ENCODE measurements at regions not wholly inside any gene's neighbourhood (a gene's known extent, or its start where the extent isn't known, plus 50 kb on each side); places are given as distances from the start of the nearest gene placed in this dataset.

DNA sequence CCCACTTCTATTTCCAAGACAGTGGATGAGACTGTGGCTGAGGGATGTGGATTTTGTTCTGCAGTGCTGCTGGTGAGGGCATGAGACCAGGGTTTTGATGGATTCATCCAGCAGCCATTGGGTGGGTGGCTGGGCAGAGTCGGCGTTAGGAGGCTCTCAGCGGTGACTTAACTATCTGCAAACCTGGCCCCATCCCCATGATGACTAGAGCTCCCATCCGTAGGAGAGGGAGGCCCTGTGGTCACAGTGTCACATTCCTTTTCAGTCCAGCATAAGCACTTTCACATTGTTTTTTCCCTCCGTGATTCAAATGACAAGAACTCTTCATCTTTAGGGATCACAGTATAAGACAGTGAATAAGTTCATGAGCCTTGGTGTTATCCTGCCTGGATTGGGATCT lies 60.4 kb upstream of the SPRY4 start:
- Histone ChIP-seq H3K4me1 (ENCODE audit: insufficient read depth) (peaks cover 16% of the 10 kb centered on the region), H3K79me2 (replicated peaks; ENCODE audit: insufficient read depth) (no peaks in the 10 kb centered on the region), H3K27me3 (ENCODE audit: insufficient read depth) (no peaks in the 10 kb centered on the region), H3K9me2 (ENCODE audit: insufficient read depth) (no peaks in the 10 kb centered on the region), H4K20me1 (replicated peaks; ENCODE audit: insufficient read depth) (no peaks in the 10 kb centered on the region), H3K4me3 (no peak overlapping the region), H3K4me2 (no peak overlapping the region), H3K27ac (ENCODE audit: low read depth) (no peak overlapping the region), H2AFZ (no peak overlapping the region), H3K36me3 (ENCODE audit: insufficient read depth) (no peaks in the 10 kb centered on the region), H3F3A (replicated peaks; ENCODE audit: low read depth) (peaks cover 8% of the 10 kb centered on the region; the same call in 1 of the 2 replicates)
- H3K36me3 Mint-ChIP-seq (ENCODE audit: low read depth): no peaks in the 10 kb centered on the region; the same call in 2 of the 3 replicates
- ATAC-seq (no peak), DNase-seq (ENCODE audit: low spot score) (no peak)
- no peak for TF ChIP-seq EZH2phosphoT487 (IDR thresholded peaks at IDR 0.05; ENCODE audit: unreplicated experiment)
- no peak for TF ChIP-seq CREB1 (CRISPR knock-in tag; IDR thresholded peaks at IDR 0.05; ENCODE audit: low read depth)
- TF ChIP-seq POLR2AphosphoS5 (IDR thresholded peaks at IDR 0.05; ENCODE audit: low read depth): no peak
- TF ChIP-seq ZNF114 (CRISPR knock-in tag; IDR thresholded peaks at IDR 0.05): no peak
- TF ChIP-seq, protein P1, sequence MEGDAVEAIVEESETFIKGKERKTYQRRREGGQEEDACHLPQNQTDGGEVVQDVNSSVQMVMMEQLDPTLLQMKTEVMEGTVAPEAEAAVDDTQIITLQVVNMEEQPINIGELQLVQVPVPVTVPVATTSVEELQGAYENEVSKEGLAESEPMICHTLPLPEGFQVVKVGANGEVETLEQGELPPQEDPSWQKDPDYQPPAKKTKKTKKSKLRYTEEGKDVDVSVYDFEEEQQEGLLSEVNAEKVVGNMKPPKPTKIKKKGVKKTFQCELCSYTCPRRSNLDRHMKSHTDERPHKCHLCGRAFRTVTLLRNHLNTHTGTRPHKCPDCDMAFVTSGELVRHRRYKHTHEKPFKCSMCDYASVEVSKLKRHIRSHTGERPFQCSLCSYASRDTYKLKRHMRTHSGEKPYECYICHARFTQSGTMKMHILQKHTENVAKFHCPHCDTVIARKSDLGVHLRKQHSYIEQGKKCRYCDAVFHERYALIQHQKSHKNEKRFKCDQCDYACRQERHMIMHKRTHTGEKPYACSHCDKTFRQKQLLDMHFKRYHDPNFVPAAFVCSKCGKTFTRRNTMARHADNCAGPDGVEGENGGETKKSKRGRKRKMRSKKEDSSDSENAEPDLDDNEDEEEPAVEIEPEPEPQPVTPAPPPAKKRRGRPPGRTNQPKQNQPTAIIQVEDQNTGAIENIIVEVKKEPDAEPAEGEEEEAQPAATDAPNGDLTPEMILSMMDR (conservative IDR thresholded peaks at IDR 0.05; ENCODE audit: low read depth in 2 of 2): no peak
- H3K4me1 Mint-ChIP-seq: peaks cover 39% of the 10 kb centered on the region
- H3K27ac Mint-ChIP-seq: no peak overlapping the region
- H3K9me3 Mint-ChIP-seq: no peaks in the 10 kb centered on the region
- no peak overlapping the region for H3K4me3 Mint-ChIP-seq
- peaks cover 16% of the 10 kb centered on the region for H3K27me3 Mint-ChIP-seq (ENCODE audit: insufficient read depth, low read depth, poor library complexity)

DNA sequence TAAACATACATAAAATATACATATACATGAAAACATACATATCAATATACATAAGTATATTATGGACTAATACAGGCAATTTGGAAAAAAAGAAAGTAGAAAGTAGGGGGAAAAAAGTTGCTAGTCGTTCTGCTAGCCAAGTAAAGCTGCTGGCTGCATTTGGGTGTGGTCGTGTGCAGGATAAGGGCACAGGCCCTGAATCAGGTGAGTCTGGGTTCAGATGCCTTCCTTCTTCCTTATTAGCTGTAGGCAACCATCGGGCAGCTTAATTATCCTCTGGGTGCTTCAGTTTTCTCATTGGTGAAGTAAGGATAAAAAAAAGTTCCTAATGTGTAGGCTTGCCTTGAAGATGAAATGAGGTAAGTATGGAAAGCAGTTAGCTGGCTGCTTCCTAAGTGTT lies 59.2 kb upstream of the SPRY4 start:
- no peak overlapping the region for H3K4me3 Mint-ChIP-seq
- Histone ChIP-seq H3F3A (replicated peaks; ENCODE audit: low read depth) (no peaks in the 10 kb centered on the region), H3K4me2 (no peak overlapping the region), H3K4me3 (no peak overlapping the region), H3K4me1 (ENCODE audit: insufficient read depth) (peaks cover 5% of the 10 kb centered on the region; the same call in 1 of the 2 replicates), H4K20me1 (replicated peaks; ENCODE audit: insufficient read depth) (no peaks in the 10 kb centered on the region), H2AFZ (no peak overlapping the region), H3K9me2 (ENCODE audit: insufficient read depth) (no peaks in the 10 kb centered on the region), H3K27ac (ENCODE audit: low read depth) (no peak overlapping the region), H3K36me3 (ENCODE audit: insufficient read depth) (no peaks in the 10 kb centered on the region), H3K27me3 (ENCODE audit: insufficient read depth) (no peaks in the 10 kb centered on the region), H3K79me2 (replicated peaks; ENCODE audit: insufficient read depth) (no peaks in the 10 kb centered on the region)
- DNase-seq (ENCODE audit: low spot score): no peak
- H3K27ac Mint-ChIP-seq: peak overlapping the region; percentile 9; the same call in 1 of the 2 replicates
- peaks cover 13% of the 10 kb centered on the region for H3K27me3 Mint-ChIP-seq (ENCODE audit: insufficient read depth, low read depth, poor library complexity)
- ATAC-seq: no peak
- peaks cover 3% of the 10 kb centered on the region; the same call in 1 of the 3 replicates for H3K36me3 Mint-ChIP-seq (ENCODE audit: low read depth)
- H3K9me3 Mint-ChIP-seq: no peaks in the 10 kb centered on the region
- peaks cover 27% of the 10 kb centered on the region for H3K4me1 Mint-ChIP-seq
- no peak for TF ChIP-seq ZNF114 (CRISPR knock-in tag; IDR thresholded peaks at IDR 0.05)
- TF ChIP-seq, protein P1 (conservative IDR thresholded peaks at IDR 0.05; ENCODE audit: low read depth in 2 of 2): no peak
- TF ChIP-seq EZH2 (IDR thresholded peaks at IDR 0.05; ENCODE audit: low read depth, unreplicated experiment): no peak
- no peak for TF ChIP-seq CREB1 (CRISPR knock-in tag; IDR thresholded peaks at IDR 0.05; ENCODE audit: low read depth)
- no peak for TF ChIP-seq STAT1 (IDR thresholded peaks at IDR 0.05; ENCODE audit: unreplicated experiment)
- TF ChIP-seq POLR2AphosphoS5 (IDR thresholded peaks at IDR 0.05; ENCODE audit: low read depth): no peak
- no peak for TF ChIP-seq REST (IDR thresholded peaks at IDR 0.05; ENCODE audit: unreplicated experiment)
- TF ChIP-seq, protein P2, sequence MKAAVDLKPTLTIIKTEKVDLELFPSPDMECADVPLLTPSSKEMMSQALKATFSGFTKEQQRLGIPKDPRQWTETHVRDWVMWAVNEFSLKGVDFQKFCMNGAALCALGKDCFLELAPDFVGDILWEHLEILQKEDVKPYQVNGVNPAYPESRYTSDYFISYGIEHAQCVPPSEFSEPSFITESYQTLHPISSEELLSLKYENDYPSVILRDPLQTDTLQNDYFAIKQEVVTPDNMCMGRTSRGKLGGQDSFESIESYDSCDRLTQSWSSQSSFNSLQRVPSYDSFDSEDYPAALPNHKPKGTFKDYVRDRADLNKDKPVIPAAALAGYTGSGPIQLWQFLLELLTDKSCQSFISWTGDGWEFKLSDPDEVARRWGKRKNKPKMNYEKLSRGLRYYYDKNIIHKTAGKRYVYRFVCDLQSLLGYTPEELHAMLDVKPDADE (IDR thresholded peaks at IDR 0.05): no peak
- no peak for TF ChIP-seq JUNB (IDR thresholded peaks at IDR 0.05; ENCODE audit: unreplicated experiment)
- no peak for TF ChIP-seq NANOG (IDR thresholded peaks at IDR 0.05; ENCODE audit: borderline replicate concordance)
- no peak for TF ChIP-seq ZNF331 (CRISPR knock-in tag; IDR thresholded peaks at IDR 0.05; ENCODE audit: low read depth)
- no peak for TF ChIP-seq EZH2phosphoT487 (IDR thresholded peaks at IDR 0.05; ENCODE audit: unreplicated experiment)
